PFSK-1 (cell line): ENCODE measurements at regions not wholly inside any gene's neighbourhood (a gene's known extent, or its start where the extent isn't known, plus 50 kb on each side); places are given as distances from the start of the nearest gene placed in this dataset.

ENCODE experiments used
- FOXP2 ChIP-seq: optimal IDR thresholded peaks from 2 replicates; pipeline ENCODE3; 2011; ENCODE audit warnings: borderline replicate concordance, control low read depth, inconsistent platforms; ENCODE audit not compliant: insufficient read depth; ENCODE audit errors: extremely low read length, extremely low read depth
- POLR2AphosphoS5 ChIP-seq: IDR thresholded peaks from 2 replicates; pipeline ENCODE4 v1.6.1; 2012; ENCODE audit warnings: low read depth, mild to moderate bottlenecking, control low read depth, low read length, moderate library complexity
- TAF1 ChIP-seq: IDR thresholded peaks from 2 replicates; pipeline ENCODE4 v1.6.1; 2012; ENCODE audit warnings: low read length, control low read depth, borderline replicate concordance; ENCODE audit not compliant: insufficient read depth

- TF ChIP-seq POLR2AphosphoS5 (no peak), TAF1 (no peak), FOXP2 (no peak)
Measured at GRCh38 chr12:43162138-43162537, 389.9 kb downstream of the ADAMTS20 start.
